Trophoblast cell (in vitro differentiated cells and primary cell): ENCODE measurements at regions not wholly inside any gene's neighbourhood (a gene's known extent, or its start where the extent isn't known, plus 50 kb on each side); places are given as distances from the start of the nearest gene placed in this dataset.
"Not testable (repeated sequence)": the region's sequence is repeated elsewhere in the genome, so short reads cannot be mapped to it uniquely, and the experiment has no call there.

ENCODE experiments used
- DNase-seq, 2 donors: peaks; one replicate each; pipeline ENCODE4 v3.0.0-alpha.2; 2016
- H2AFZ ChIP-seq: 2 replicates; pipeline ENCODE4 v1.6.1; 2013; ENCODE audit warnings: low read length, moderate library complexity, mild to moderate bottlenecking; ENCODE audit not compliant: insufficient read depth, poor library complexity
- H2AK5ac ChIP-seq: 2 replicates; pipeline ENCODE4 v1.6.1; 2013; ENCODE audit warnings: mild to moderate bottlenecking, low read length
- H2BK120ac ChIP-seq: 2 replicates; pipeline ENCODE4 v1.6.1; 2013; ENCODE audit warnings: low read length, mild to moderate bottlenecking, moderate library complexity; ENCODE audit not compliant: insufficient read depth, poor library complexity
- H2BK12ac ChIP-seq: 2 replicates; pipeline ENCODE4 v1.6.1; 2013; ENCODE audit warnings: mild to moderate bottlenecking, low read length, moderate library complexity
- H2BK5ac ChIP-seq: 2 replicates; pipeline ENCODE4 v1.6.1; 2013; ENCODE audit warnings: low read length, low read depth, moderate library complexity, mild to moderate bottlenecking; ENCODE audit not compliant: poor library complexity
- H3K14ac ChIP-seq: 2 replicates; pipeline ENCODE4 v1.6.1; 2013; ENCODE audit warnings: mild to moderate bottlenecking, low read length
- H3K18ac ChIP-seq: 2 replicates; pipeline ENCODE4 v1.6.1; 2013; ENCODE audit warnings: mild to moderate bottlenecking, low read length
- H3K23ac ChIP-seq: 2 replicates; pipeline ENCODE4 v1.6.1; 2013; ENCODE audit warnings: low read length
- H3K27ac ChIP-seq: 2 replicates; pipeline ENCODE4 v1.5.1; 2013; ENCODE audit warnings: low read depth, mild to moderate bottlenecking, inconsistent platforms, low read length, moderate library complexity
- H3K27me3 ChIP-seq: 2 replicates; pipeline ENCODE4 v1.6.1; 2013; ENCODE audit warnings: inconsistent platforms, mild to moderate bottlenecking, low read length, moderate library complexity; ENCODE audit not compliant: insufficient read depth
- H3K36me3 ChIP-seq, 2 experiments: 1 replicate in 1 of 2; 2 replicates in 1 of 2; pipeline ENCODE4 v1.6.1; 2013; ENCODE audit warnings: low read length in 2 of 2, mild to moderate bottlenecking in 2 of 2, moderate library complexity in 1 of 2; ENCODE audit not compliant: insufficient read depth in 2 of 2, control insufficient read depth in 1 of 2
- H3K4ac ChIP-seq: 2 replicates; pipeline ENCODE4 v1.6.1; 2013; ENCODE audit warnings: low read depth, mild to moderate bottlenecking, low read length, moderate library complexity
- H3K4me1 ChIP-seq, 2 experiments: 1 replicate in 1 of 2; 2 replicates in 1 of 2; pipeline ENCODE4 v1.6.1; 2013; ENCODE audit warnings: low read length in 2 of 2, mild to moderate bottlenecking in 2 of 2, moderate library complexity in 1 of 2; ENCODE audit not compliant: insufficient read depth in 2 of 2, control insufficient read depth in 1 of 2
- H3K4me2 ChIP-seq: 2 replicates; pipeline ENCODE4 v1.6.1; 2013; ENCODE audit warnings: inconsistent platforms, mild to moderate bottlenecking, low read length, moderate library complexity
- H3K4me3 ChIP-seq: 2 replicates; pipeline ENCODE4 v1.5.1; 2013; ENCODE audit warnings: mild to moderate bottlenecking, low read depth, low read length, inconsistent platforms
- H3K79me1 ChIP-seq: one replicate; pipeline ENCODE4 v1.6.1; 2013; ENCODE audit warnings: low read length
- H3K79me2 ChIP-seq: 2 replicates; pipeline ENCODE4 v1.6.1; 2013; ENCODE audit warnings: low read length, mild to moderate bottlenecking; ENCODE audit not compliant: control insufficient read depth, insufficient read depth, poor library complexity
- H3K9ac ChIP-seq: 2 replicates; pipeline ENCODE4 v1.6.1; 2013; ENCODE audit warnings: mild to moderate bottlenecking, low read length
- H3K9me3 ChIP-seq: 2 replicates; pipeline ENCODE4 v1.6.1; 2013; ENCODE audit warnings: low read depth, mild to moderate bottlenecking, control low read depth, inconsistent platforms, low read length; ENCODE audit not compliant: insufficient read depth
- H4K12ac ChIP-seq: 2 replicates; pipeline ENCODE4 v1.6.1; 2013; ENCODE audit warnings: low read depth, mild to moderate bottlenecking, low read length, moderate library complexity
- H4K8ac ChIP-seq: 2 replicates; pipeline ENCODE4 v1.6.1; 2013; ENCODE audit warnings: low read depth, mild to moderate bottlenecking, low read length, moderate library complexity
- H4K91ac ChIP-seq: one replicate; pipeline ENCODE4 v1.6.1; 2013; ENCODE audit warnings: low read depth, mild to moderate bottlenecking, low read length, moderate library complexity
- WGBS: extraction: QIAGEN DNeasy Blood & Tissue Kit; methylation state at CpG from one replicate; pipeline ENCODE4 v1.1.7; 2013; ENCODE audit warnings: missing lambda C conversion rate; ENCODE audit not compliant: insufficient read length, insufficient coverage; ENCODE audit errors: extremely low coverage; 5-methylcytosine and 5-hydroxymethylcytosine counted together

GRCh38 chr6:137941995-137942394 lies 74.9 kb downstream of the TNFAIP3 start:
- no CpG with 5 or more reads among the region's 2 CpGs for WGBS
- Histone ChIP-seq H2BK5ac (no peak overlapping the region), H3K36me3 (no peaks in the 10 kb centered on the region), H3K18ac (no peak overlapping the region), H3K4me3 (no peak overlapping the region), H3K14ac (no peak overlapping the region), H4K91ac (no peak overlapping the region), H3K9me3 (no peaks in the 10 kb centered on the region), H4K8ac (no peak overlapping the region), H3K4ac (no peak overlapping the region), H3K27me3 (no peaks in the 10 kb centered on the region), H4K12ac (no peak overlapping the region), H2AK5ac (no peak overlapping the region), H3K9ac (no peak overlapping the region), H2BK12ac (no peak overlapping the region), H2BK120ac (no peak overlapping the region), H2AFZ (no peak overlapping the region), H3K27ac (no peak overlapping the region), H3K4me2 (no peak overlapping the region), H3K23ac (no peak overlapping the region), H3K79me2 (no peaks in the 10 kb centered on the region), H3K79me1 (peaks cover 6% of the 10 kb centered on the region), H3K4me1 (peaks cover 0 to 2% of the 10 kb centered on the region in 2 experiments)
- DNase-seq = peak in 1 of 2 donors; percentile 7

- Histone ChIP-seq H3K79me1 (peaks cover 6% of the 10 kb centered on the region), H3K9me3 (no peaks in the 10 kb centered on the region), H2BK12ac (no peak overlapping the region), H2BK120ac (no peak overlapping the region), H3K9ac (no peak overlapping the region), H4K12ac (no peak overlapping the region), H4K91ac (no peak overlapping the region), H3K4me3 (no peak overlapping the region), H3K4me2 (no peak overlapping the region), H3K4ac (no peak overlapping the region), H3K79me2 (no peaks in the 10 kb centered on the region), H3K14ac (no peak overlapping the region), H2BK5ac (no peak overlapping the region), H2AFZ (no peak overlapping the region), H3K4me1 (peaks cover 0 to 2% of the 10 kb centered on the region in 2 experiments), H3K18ac (no peak overlapping the region), H3K36me3 (no peaks in the 10 kb centered on the region), H2AK5ac (no peak overlapping the region), H3K27me3 (no peaks in the 10 kb centered on the region), H3K23ac (no peak overlapping the region), H3K27ac (no peak overlapping the region), H4K8ac (no peak overlapping the region)
- DNase-seq = no peak
Measured at GRCh38 chr6:137942736-137943135, 75.7 kb downstream of the TNFAIP3 start.

- not testable (repeated sequence) for H2BK5ac ChIP-seq, H3K79me1 ChIP-seq, H3K23ac ChIP-seq, H2AK5ac ChIP-seq, H3K14ac ChIP-seq, H3K4me3 ChIP-seq, H2BK12ac ChIP-seq, H3K27ac ChIP-seq, H2AFZ ChIP-seq, H3K4me1 ChIP-seq, H3K27me3 ChIP-seq, H3K36me3 ChIP-seq, H4K12ac ChIP-seq, H3K79me2 ChIP-seq, H3K4ac ChIP-seq, H3K9ac ChIP-seq, H2BK120ac ChIP-seq, H3K18ac ChIP-seq, H3K9me3 ChIP-seq, H4K91ac ChIP-seq, H4K8ac ChIP-seq
- H3K4me2 ChIP-seq = peak overlapping the region; percentile 4
- WGBS = no CpG with 5 or more reads among the region's 3 CpGs
- DNase-seq = peak in 1 of 2 donors; percentile 41
Measured at GRCh38 chr6:137944381-137944780, 77.3 kb downstream of the TNFAIP3 start.

DNA sequence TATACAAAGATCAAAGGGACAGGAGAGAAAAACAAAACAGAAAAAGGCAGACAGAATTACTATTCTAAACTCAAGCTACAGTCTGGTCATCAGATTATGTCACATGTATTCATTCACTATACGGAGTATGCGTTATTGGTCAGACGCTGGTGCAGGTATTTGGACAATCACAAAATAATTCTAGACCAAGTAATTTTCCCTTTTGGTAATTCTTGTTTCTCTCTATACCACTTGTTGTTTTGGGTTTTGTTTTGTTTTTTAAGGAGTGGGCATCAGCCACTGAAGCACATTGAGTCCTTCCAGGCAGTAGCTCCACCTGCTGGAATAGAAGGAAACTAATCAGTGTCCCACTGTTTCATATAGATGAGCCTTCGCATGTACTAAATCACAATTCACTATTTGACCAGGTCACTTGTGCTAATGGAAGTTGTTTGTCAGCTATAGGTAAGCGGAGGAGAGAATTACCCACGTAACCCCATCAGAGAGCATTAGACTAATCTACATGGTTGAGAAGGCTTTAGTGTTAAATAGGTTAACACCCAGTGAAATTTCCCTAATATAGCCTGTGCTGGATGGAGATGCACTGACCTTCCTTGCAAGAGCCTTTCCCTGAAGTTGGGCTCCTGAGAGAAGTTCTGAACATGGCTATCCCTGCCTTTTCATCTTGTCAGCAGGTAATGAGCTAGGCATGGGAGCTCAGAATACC lies 77.9 kb downstream of the TNFAIP3 start:
- H2BK120ac ChIP-seq = peak overlapping the region; percentile 56
- H3K14ac ChIP-seq = no peak overlapping the region
- no CpG with 5 or more reads among the region's 6 CpGs for WGBS
- H3K79me1 ChIP-seq = peaks cover 6% of the 10 kb centered on the region
- no peak overlapping the region for H2AFZ ChIP-seq
- H3K18ac ChIP-seq = no peak overlapping the region
- DNase-seq = peak in 1 of 2 donors; percentile 71
- H2AK5ac ChIP-seq = no peak overlapping the region
- H3K4me1 ChIP-seq = peaks cover 0 to 2% of the 10 kb centered on the region in 2 experiments
- no peak overlapping the region for H3K27ac ChIP-seq
- H3K27me3 ChIP-seq = no peaks in the 10 kb centered on the region
- no peak overlapping the region for H4K8ac ChIP-seq
- H2BK12ac ChIP-seq = peak overlapping the region; percentile 89
- H3K4ac ChIP-seq = no peak overlapping the region
- no peak overlapping the region for H3K4me3 ChIP-seq
- H3K36me3 ChIP-seq = no peaks in the 10 kb centered on the region
- H3K9ac ChIP-seq = no peak overlapping the region
- peak overlapping the region; percentile 42 for H4K91ac ChIP-seq
- no peaks in the 10 kb centered on the region for H3K9me3 ChIP-seq
- no peak overlapping the region for H4K12ac ChIP-seq
- no peak overlapping the region for H2BK5ac ChIP-seq
- H3K4me2 ChIP-seq = peak overlapping the region; percentile 4
- no peak overlapping the region for H3K23ac ChIP-seq
- no peaks in the 10 kb centered on the region for H3K79me2 ChIP-seq
